Erythroblast (primary cell): ENCODE measurements at regions not wholly inside any gene's neighbourhood (a gene's known extent, or its start where the extent isn't known, plus 50 kb on each side); places are given as distances from the start of the nearest gene placed in this dataset.

ENCODE experiments used
- GATA1 ChIP-seq: IDR thresholded peaks from 2 replicates; pipeline ENCODE4 v1.6.1; 2011; ENCODE audit warnings: low read depth, mild to moderate bottlenecking, control low read depth, low read length, moderate library complexity
- POLR2A ChIP-seq: IDR thresholded peaks from 2 replicates; pipeline ENCODE4 v1.6.1; 2011; ENCODE audit warnings: mild to moderate bottlenecking, low read length

DNA sequence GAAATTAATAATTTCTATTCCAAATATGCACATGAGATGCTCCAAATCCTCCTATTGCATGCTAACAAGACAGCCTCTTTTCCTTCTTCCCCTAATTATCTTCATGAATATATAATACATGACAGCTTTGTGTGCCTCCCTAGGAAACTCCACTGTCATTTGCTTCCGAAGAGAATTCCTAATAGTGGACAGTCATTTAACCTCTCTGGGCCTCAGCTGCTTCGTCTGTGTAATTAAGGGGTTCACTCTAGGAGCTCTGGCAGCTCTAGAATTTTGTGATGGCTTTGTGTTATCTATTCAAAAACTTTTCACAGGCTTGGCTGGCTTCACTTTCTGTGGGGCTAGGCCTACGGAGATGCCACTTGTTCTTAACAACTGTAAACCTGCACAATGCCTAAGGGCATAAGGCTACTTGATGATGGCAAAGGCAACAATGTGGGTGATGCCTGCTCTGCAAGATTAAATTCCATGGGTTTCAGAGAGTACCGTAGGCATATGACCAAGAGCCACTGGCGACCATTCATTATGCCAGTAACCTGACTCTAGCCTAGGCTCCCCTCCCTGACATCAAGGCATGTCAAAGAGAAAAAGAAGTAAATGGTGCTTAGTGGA lies 333.8 kb upstream of the UMPS start:
- TF ChIP-seq POLR2A (no peak), GATA1 (no peak)
